CD14-positive monocyte (primary cell): ENCODE measurements at regions not wholly inside any gene's neighbourhood (a gene's known extent, or its start where the extent isn't known, plus 50 kb on each side); places are given as distances from the start of the nearest gene placed in this dataset.

Source experiments
- DNase-seq, 3 donors: peaks; one replicate each; pipeline ENCODE4 v3.0.0-alpha.2; 2011 to 2022
- H2AFZ ChIP-seq: 2 replicates; pipeline ENCODE4 v1.6.0; 2012; ENCODE audit warnings: mild to moderate bottlenecking, low read depth, low read length, inconsistent platforms; ENCODE audit not compliant: insufficient read depth, poor library complexity, severe bottlenecking
- H3K27ac ChIP-seq, 2 donors: 1 replicate in 1 of 2; 2 replicates in 1 of 2; pipeline ENCODE4 v1.5.1; 2012 to 2013; ENCODE audit warnings: low read length in 2 of 2, control low read depth in 1 of 2, inconsistent platforms in 1 of 2, low read depth in 1 of 2, mild to moderate bottlenecking in 1 of 2
- H3K27me3 ChIP-seq, 2 donors: one replicate each; pipeline versions ENCODE4 v1.6.0 to v1.6.1; 2011 to 2013; ENCODE audit warnings: low read length in 2 of 2; ENCODE audit not compliant: control insufficient read depth in 2 of 2, insufficient read depth in 2 of 2
- H3K36me3 ChIP-seq, 2 donors: replicated peaks in 1 of 2; 1 replicate in 1 of 2; 2 replicates in 1 of 2; pipeline versions ENCODE4 v1.5.1 to v1.6.1; 2012 to 2013; ENCODE audit warnings: low read length in 2 of 2, control low read depth in 1 of 2, inconsistent platforms in 1 of 2, mild to moderate bottlenecking in 1 of 2; ENCODE audit not compliant: insufficient read depth in 2 of 2, control insufficient read depth in 1 of 2
- H3K4me1 ChIP-seq, 2 donors: 1 replicate in 1 of 2; 2 replicates in 1 of 2; pipeline versions ENCODE4 v1.5.1 to v1.6.1; 2012 to 2013; ENCODE audit warnings: low read length in 2 of 2, control low read depth in 1 of 2, inconsistent platforms in 1 of 2, mild to moderate bottlenecking in 1 of 2, moderate library complexity in 1 of 2; ENCODE audit not compliant: insufficient read depth in 2 of 2, control insufficient read depth in 1 of 2
- H3K4me2 ChIP-seq: replicated peaks from 2 replicates; pipeline ENCODE3; 2012; ENCODE audit warnings: low read length, moderate library complexity, mild to moderate bottlenecking; ENCODE audit not compliant: poor library complexity, severe bottlenecking; ENCODE audit errors: extremely low read depth
- H3K4me3 ChIP-seq, 3 experiments: fragments of 200-600 bp in 1 of 3; sonication (generic) in 1 of 3; replicated peaks in 1 of 3; 1 replicate in 2 of 3; 2 replicates in 1 of 3; pipeline ENCODE4 v1.5.1; 2011 to 2013; ENCODE audit warnings: low read length in 3 of 3, mild to moderate bottlenecking in 3 of 3, control low read depth in 2 of 3, low read depth in 2 of 3, inconsistent platforms in 1 of 3, moderate library complexity in 1 of 3
- H3K79me2 ChIP-seq: 2 replicates; pipeline ENCODE4 v1.6.0; 2012; ENCODE audit warnings: mild to moderate bottlenecking, control low read depth, inconsistent platforms, low read length, moderate library complexity; ENCODE audit not compliant: insufficient read depth
- H3K9ac ChIP-seq: 2 replicates; pipeline ENCODE4 v1.6.0; 2017; ENCODE audit warnings: low read length, mild to moderate bottlenecking; ENCODE audit not compliant: insufficient read depth, poor library complexity, severe bottlenecking
- H3K9me3 ChIP-seq, 2 donors: replicated peaks in 1 of 2; 1 replicate in 1 of 2; 2 replicates in 1 of 2; pipeline versions ENCODE4 v1.5.1 to v1.6.1; 2012 to 2013; ENCODE audit warnings: low read length in 2 of 2, control low read depth in 1 of 2; ENCODE audit not compliant: control insufficient read depth in 1 of 2, insufficient read depth in 1 of 2
- H4K20me1 ChIP-seq: 2 replicates; pipeline ENCODE4 v1.6.0; 2012; ENCODE audit warnings: mild to moderate bottlenecking, low read length, control low read depth, moderate library complexity; ENCODE audit not compliant: insufficient read depth
- H3K27ac Mint-ChIP-seq, 7 donors: one replicate each; pipeline ENCODE4 v1.8.0; 2020; ENCODE audit warnings: mild to moderate bottlenecking in 7 of 7, mixed read lengths in 7 of 7, moderate library complexity in 6 of 7, inconsistent platforms in 2 of 7
- H3K27me3 Mint-ChIP-seq, 3 donors: one replicate each; pipeline ENCODE4 v1.8.0; 2021 to 2022; ENCODE audit warnings: low read depth in 3 of 3, mild to moderate bottlenecking in 3 of 3, mixed read lengths in 3 of 3, moderate library complexity in 3 of 3, inconsistent platforms in 1 of 3
- H3K36me3 Mint-ChIP-seq, 2 donors: one replicate each; pipeline ENCODE4 v1.8.0; 2020; ENCODE audit warnings: mixed read lengths in 2 of 2, inconsistent platforms in 1 of 2, mild to moderate bottlenecking in 1 of 2
- H3K4me1 Mint-ChIP-seq: one replicate; pipeline ENCODE4 v1.8.0; 2020; ENCODE audit warnings: mild to moderate bottlenecking, mixed read lengths
- H3K4me3 Mint-ChIP-seq, 2 donors: one replicate each; pipeline ENCODE4 v1.8.0; 2020; ENCODE audit warnings: mild to moderate bottlenecking in 2 of 2, mixed read lengths in 2 of 2, moderate library complexity in 1 of 2
- H3K9me3 Mint-ChIP-seq, 7 donors: one replicate each; pipeline ENCODE4 v1.8.0; 2020 to 2022; ENCODE audit warnings: mixed read lengths in 7 of 7, mild to moderate bottlenecking in 6 of 7, moderate library complexity in 6 of 7, inconsistent platforms in 2 of 7
- WGBS: methylation state at CpG from one replicate; pipeline ENCODE4 v1.1.5; 2013; ENCODE audit warnings: missing lambda C conversion rate; ENCODE audit not compliant: insufficient coverage; 5-methylcytosine and 5-hydroxymethylcytosine counted together
- intact Hi-C, 2 donors: fragments of 100-400 bp; cut with micrococcal nuclease; formaldehyde crosslinking; loops; one replicate each; pipeline versions ENCODE4 v1.15.0 to v1.15.1; 2023
- TF ChIP-seq, protein P1 (sequence below): fragments of 200-600 bp; IDR thresholded peaks from one replicate; pipeline ENCODE4 v1.8.0; 2022; ENCODE audit warnings: antibody characterized with exemption, mild to moderate bottlenecking

DNA sequence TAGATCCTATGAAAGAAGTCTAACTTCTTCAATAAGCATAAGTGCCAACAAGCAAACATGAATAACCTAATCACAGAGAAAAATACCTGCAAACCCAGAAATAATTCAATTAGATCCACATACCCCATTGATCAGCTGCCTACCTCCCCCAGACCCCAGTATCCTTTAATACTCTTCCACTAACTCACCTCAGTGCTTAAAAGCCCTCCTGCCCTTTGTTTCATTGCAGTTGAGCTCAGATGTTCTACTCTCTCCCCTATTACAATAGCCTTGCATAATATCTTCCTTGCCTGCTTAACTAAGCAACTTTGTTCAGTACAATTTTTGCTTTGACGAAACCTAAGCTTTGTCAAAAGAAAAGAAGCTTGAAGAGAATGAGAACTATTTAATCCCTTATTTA, 156.0 kb upstream of the ZC3H15 start:
- Mint-ChIP-seq H3K27me3 (no peaks in the 10 kb centered on the region), H3K9me3 (peaks cover 0 to 10% (median 2%) of the 10 kb centered on the region in 7 donors), H3K27ac (no peak overlapping the region), H3K4me1 (no peaks in the 10 kb centered on the region), H3K36me3 (no peaks in the 10 kb centered on the region), H3K4me3 (no peak overlapping the region)
- no peak overlapping the region for H3K27ac ChIP-seq
- H3K36me3 ChIP-seq: no peaks in the 10 kb centered on the region
- no CpG with 5 or more reads among the region's 1 CpG for WGBS
- no peak overlapping the region for H2AFZ ChIP-seq
- H3K27me3 ChIP-seq: no peaks in the 10 kb centered on the region
- intact Hi-C loops: no loop called here
- H3K9me3 ChIP-seq: no peaks in the 10 kb centered on the region
- no peak overlapping the region for H3K9ac ChIP-seq
- H4K20me1 ChIP-seq: no peaks in the 10 kb centered on the region
- no peak overlapping the region for H3K4me3 ChIP-seq
- TF ChIP-seq, protein P1, sequence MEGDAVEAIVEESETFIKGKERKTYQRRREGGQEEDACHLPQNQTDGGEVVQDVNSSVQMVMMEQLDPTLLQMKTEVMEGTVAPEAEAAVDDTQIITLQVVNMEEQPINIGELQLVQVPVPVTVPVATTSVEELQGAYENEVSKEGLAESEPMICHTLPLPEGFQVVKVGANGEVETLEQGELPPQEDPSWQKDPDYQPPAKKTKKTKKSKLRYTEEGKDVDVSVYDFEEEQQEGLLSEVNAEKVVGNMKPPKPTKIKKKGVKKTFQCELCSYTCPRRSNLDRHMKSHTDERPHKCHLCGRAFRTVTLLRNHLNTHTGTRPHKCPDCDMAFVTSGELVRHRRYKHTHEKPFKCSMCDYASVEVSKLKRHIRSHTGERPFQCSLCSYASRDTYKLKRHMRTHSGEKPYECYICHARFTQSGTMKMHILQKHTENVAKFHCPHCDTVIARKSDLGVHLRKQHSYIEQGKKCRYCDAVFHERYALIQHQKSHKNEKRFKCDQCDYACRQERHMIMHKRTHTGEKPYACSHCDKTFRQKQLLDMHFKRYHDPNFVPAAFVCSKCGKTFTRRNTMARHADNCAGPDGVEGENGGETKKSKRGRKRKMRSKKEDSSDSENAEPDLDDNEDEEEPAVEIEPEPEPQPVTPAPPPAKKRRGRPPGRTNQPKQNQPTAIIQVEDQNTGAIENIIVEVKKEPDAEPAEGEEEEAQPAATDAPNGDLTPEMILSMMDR: no peak
- no peak for DNase-seq
- H3K79me2 ChIP-seq: no peaks in the 10 kb centered on the region
- no peaks in the 10 kb centered on the region for H3K4me1 ChIP-seq
- no peak overlapping the region for H3K4me2 ChIP-seq

DNA sequence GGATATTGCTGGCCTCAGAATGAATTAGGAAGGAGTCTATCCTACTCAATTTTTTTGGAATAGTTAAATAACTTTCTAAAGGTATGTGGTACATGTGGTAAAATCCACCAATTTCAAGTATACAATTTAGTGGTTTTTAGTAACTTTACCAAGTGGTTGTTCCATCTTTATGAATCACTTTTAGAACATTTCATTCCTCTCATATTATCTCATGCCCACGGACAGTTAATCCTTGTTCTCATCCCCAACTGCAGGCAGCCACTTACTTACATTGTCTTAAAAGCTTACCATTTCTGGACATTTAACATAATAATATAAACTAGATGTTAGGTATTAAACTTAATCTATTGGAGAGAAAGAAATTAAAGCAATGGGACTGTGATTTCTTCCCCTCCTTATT, 146.3 kb upstream of the ZC3H15 start:
- H3K27ac Mint-ChIP-seq: no peak overlapping the region
- Histone ChIP-seq H3K36me3 (no peaks in the 10 kb centered on the region), H3K9ac (no peak overlapping the region), H3K27ac (no peak overlapping the region), H4K20me1 (no peaks in the 10 kb centered on the region), H3K79me2 (no peaks in the 10 kb centered on the region), H3K4me2 (no peak overlapping the region), H2AFZ (no peak overlapping the region), H3K9me3 (no peaks in the 10 kb centered on the region), H3K27me3 (no peaks in the 10 kb centered on the region), H3K4me3 (no peak overlapping the region), H3K4me1 (no peaks in the 10 kb centered on the region)
- H3K4me3 Mint-ChIP-seq: no peak overlapping the region
- intact Hi-C loops: no loop called here
- TF ChIP-seq, protein P1: no peak
- no CpG with 5 or more reads among the region's 1 CpG for WGBS
- H3K27me3 Mint-ChIP-seq: no peaks in the 10 kb centered on the region
- H3K9me3 Mint-ChIP-seq: peaks cover 0 to 8% (median 2%) of the 10 kb centered on the region in 7 donors
- peaks cover 0 to 4% of the 10 kb centered on the region in 2 donors for H3K36me3 Mint-ChIP-seq
- no peaks in the 10 kb centered on the region for H3K4me1 Mint-ChIP-seq
- no peak for DNase-seq
